ENCODE measurements at regions not wholly inside any gene's neighbourhood (a gene's known extent, or its start where the extent isn't known, plus 50 kb on each side); places are given as distances from the start of the nearest gene placed in this dataset.

DNA sequence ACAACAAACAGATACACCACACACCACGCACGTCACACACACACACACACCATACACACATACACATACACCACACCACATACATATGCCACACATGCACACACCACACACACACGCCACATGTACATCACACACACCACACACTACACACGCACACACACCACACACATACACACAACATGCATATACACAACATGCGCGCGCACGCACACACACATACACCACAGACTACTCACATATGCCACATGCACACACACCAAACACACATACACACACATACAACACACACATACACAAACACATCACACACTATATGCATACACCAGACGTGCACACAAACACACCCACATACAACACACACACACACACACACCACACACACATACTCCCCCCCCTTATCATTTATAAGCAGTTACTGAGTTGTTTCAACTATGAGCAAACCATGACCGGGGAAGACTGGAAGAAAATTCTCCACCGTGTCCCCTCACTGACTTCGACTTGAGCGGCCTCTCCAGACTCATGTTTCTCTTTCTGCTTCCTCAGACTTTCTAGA lies 126.7 kb upstream of the IQSEC1 start:
- TF ChIP-seq POLR2A (IDR thresholded peaks at IDR 0.05) = no peak
- TF ChIP-seq, protein P1, sequence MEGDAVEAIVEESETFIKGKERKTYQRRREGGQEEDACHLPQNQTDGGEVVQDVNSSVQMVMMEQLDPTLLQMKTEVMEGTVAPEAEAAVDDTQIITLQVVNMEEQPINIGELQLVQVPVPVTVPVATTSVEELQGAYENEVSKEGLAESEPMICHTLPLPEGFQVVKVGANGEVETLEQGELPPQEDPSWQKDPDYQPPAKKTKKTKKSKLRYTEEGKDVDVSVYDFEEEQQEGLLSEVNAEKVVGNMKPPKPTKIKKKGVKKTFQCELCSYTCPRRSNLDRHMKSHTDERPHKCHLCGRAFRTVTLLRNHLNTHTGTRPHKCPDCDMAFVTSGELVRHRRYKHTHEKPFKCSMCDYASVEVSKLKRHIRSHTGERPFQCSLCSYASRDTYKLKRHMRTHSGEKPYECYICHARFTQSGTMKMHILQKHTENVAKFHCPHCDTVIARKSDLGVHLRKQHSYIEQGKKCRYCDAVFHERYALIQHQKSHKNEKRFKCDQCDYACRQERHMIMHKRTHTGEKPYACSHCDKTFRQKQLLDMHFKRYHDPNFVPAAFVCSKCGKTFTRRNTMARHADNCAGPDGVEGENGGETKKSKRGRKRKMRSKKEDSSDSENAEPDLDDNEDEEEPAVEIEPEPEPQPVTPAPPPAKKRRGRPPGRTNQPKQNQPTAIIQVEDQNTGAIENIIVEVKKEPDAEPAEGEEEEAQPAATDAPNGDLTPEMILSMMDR (IDR thresholded peaks at IDR 0.05 in 8 of 11, conservative IDR thresholded peaks at IDR 0.05 in 3 of 11) = no peak

Measured in spleen (tissue), 7 donors.